ENCODE measurements at regions not wholly inside any gene's neighbourhood (a gene's known extent, or its start where the extent isn't known, plus 50 kb on each side); places are given as distances from the start of the nearest gene placed in this dataset.
A peak's percentile ranks its signal among the peaks of the same experiment; 100 is the strongest.

DNA sequence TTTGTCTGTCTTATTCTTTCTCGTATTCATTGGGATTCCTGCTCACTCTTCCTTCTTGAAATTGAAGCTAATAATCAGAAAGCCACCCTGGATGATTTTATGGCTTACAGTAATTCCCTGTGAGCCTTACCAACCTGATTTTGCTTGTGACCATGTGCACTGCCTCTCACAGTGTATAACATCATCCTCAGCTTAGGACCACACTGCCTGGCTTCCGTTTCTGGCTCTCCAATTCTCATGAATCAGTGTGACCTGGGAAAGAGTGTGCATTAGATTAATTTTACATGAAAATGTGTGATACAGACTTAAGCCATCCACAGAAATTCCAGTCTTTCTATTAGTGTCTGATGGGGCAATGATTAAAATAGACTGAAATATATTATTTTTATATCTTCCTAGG, 126.8 kb upstream of the DMRT1 start:
- BruUV-seq (replicated peaks) = no TSS peak

GRCh38 chr9:715300-715699, 126.2 kb upstream of the DMRT1 start:
- H3K36me3 ChIP-seq (replicated peaks in 1 of 2; ENCODE audit: control insufficient read depth in 1 of 2, insufficient read depth in 2 of 2, low read length in 2 of 2) = peaks cover 28 to 57% of the 10 kb centered on the region in 2 experiments
- ChIA-PET CTCF (ENCODE audit: low intra/inter-chr PET ratio, low total read pairs) (no interaction called here), POLR2A (interaction anchor here (1.1 to 14.6 kb wide), 3 partner anchors 8 to 40 kb away, joined by 4 to 320 read pairs (median 6); no protein-coding TSS in a partner anchor)
- BruUV-seq (replicated peaks) = no TSS peak
- H3K79me2 ChIP-seq (ENCODE audit: insufficient read depth, low read length) = peaks cover 99% of the 10 kb centered on the region
- peaks cover 99% of the 10 kb centered on the region for H3K4me1 ChIP-seq (ENCODE audit: insufficient read depth, low read length)
- in situ Hi-C loops (cut with HindIII; ENCODE audit: extremely low pct_ligation_motif_present, low pct_unique_long_range_greater_than_20kb) (no loop called here), intact Hi-C loops (cut with micrococcal nuclease; ENCODE audit: unreplicated experiment) (no loop called here)
- TF ChIP-seq ATRX (CRISPR knock-in tag; IDR thresholded peaks at IDR 0.05; ENCODE audit: borderline replicate concordance) (no peak), ZNF263 (CRISPR knock-in tag; IDR thresholded peaks at IDR 0.05) (peak; percentile 53; the same call in 1 of the 2 replicates), ELF3 (CRISPR knock-in tag; IDR thresholded peaks at IDR 0.05) (no peak), FOXA1 (IDR thresholded peaks at IDR 0.05) (no peak), FOXA1 (CRISPR knock-in tag; IDR thresholded peaks at IDR 0.05) (no peak)
- H2AFZ ChIP-seq (ENCODE audit: low read length) = no peak overlapping the region
- WGBS (ENCODE audit: low lambda C conversion rate) = 51% methylated on average over 2 of the region's 2 CpGs
- H4K20me1 ChIP-seq (ENCODE audit: insufficient read depth, low read length) = peaks cover 57% of the 10 kb centered on the region
- ATAC-seq (no peak), DNase-seq (ENCODE audit: low spot score) (no peak), FAIRE-seq (no peak)
- H3K4me3 ChIP-seq (replicated peaks in 1 of 3; ENCODE audit: insufficient read depth in 1 of 3, low read depth in 2 of 3, low read length in 3 of 3) = peak overlapping the region; percentile 36 to 57 (median 47); a peak in 5 of 6 replicates
- peak overlapping the region; percentile 80 for H3K4me2 ChIP-seq (ENCODE audit: low read depth, low read length)
- H3K27ac ChIP-seq (ENCODE audit: extremely low read length, insufficient read depth, low read length) = peak overlapping the region; percentile 2
- no peaks in the 10 kb centered on the region for H3K9me3 ChIP-seq (ENCODE audit: low read length)
- H3K9ac ChIP-seq (ENCODE audit: insufficient read depth, low read depth, low read length) = peak overlapping the region; percentile 44; the same call in 1 of the 2 replicates
- H3K27me3 ChIP-seq (ENCODE audit: control insufficient read depth in 1 of 2, insufficient read depth in 2 of 2, low read length in 2 of 2) = no peaks in the 10 kb centered on the region

More for the DNA sequence above, 126.8 kb upstream of the DMRT1 start:
- peaks cover 51% of the 10 kb centered on the region for H4K20me1 ChIP-seq (ENCODE audit: insufficient read depth, low read length)
- DNase-seq (ENCODE audit: low spot score) = no peak
- POLR2A ChIA-PET = interaction anchor here (2.0 to 14.6 kb wide), 2 partner anchors 8 to 30 kb away, joined by 6 to 320 read pairs; no protein-coding TSS in a partner anchor
- H3K9ac ChIP-seq (ENCODE audit: insufficient read depth, low read depth, low read length) = peak overlapping the region; percentile 50; the same call in 1 of the 2 replicates
- peaks cover 99% of the 10 kb centered on the region for H3K79me2 ChIP-seq (ENCODE audit: insufficient read depth, low read length)
- peaks cover 99% of the 10 kb centered on the region for H3K4me1 ChIP-seq (ENCODE audit: insufficient read depth, low read length)
- intact Hi-C loops (cut with micrococcal nuclease; ENCODE audit: unreplicated experiment) = no loop called here
- H3K27me3 ChIP-seq (ENCODE audit: control insufficient read depth in 1 of 2, insufficient read depth in 2 of 2, low read length in 2 of 2) = no peaks in the 10 kb centered on the region
- H3K4me3 ChIP-seq (replicated peaks in 1 of 3; ENCODE audit: insufficient read depth in 1 of 3, low read depth in 2 of 3, low read length in 3 of 3) = peak overlapping the region; percentile 41 to 57 (median 47)
- TF ChIP-seq FOXC1 (CRISPR knock-in tag; IDR thresholded peaks at IDR 0.05; ENCODE audit: borderline replicate concordance) (no peak), RBFOX2 (IDR thresholded peaks at IDR 0.05; ENCODE audit: low read depth, low read length) (0 out of 2 replicates have a peak, but pooled peaks have one; percentile 42), SAP130 (CRISPR knock-in tag; IDR thresholded peaks at IDR 0.05; ENCODE audit: low read depth) (0 out of 2 replicates have a peak, but pooled peaks have one; percentile 5)
- TF ChIP-seq, protein P1, sequence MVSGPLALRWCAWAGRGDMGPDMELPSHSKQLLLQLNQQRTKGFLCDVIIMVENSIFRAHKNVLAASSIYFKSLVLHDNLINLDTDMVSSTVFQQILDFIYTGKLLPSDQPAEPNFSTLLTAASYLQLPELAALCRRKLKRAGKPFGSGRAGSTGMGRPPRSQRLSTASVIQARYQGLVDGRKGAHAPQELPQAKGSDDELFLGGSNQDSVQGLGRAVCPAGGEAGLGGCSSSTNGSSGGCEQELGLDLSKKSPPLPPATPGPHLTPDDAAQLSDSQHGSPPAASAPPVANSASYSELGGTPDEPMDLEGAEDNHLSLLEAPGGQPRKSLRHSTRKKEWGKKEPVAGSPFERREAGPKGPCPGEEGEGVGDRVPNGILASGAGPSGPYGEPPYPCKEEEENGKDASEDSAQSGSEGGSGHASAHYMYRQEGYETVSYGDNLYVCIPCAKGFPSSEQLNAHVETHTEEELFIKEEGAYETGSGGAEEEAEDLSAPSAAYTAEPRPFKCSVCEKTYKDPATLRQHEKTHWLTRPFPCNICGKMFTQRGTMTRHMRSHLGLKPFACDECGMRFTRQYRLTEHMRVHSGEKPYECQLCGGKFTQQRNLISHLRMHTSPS (CRISPR knock-in tag; IDR thresholded peaks at IDR 0.05; ENCODE audit: low read depth) = no peak
- peak overlapping the region; percentile 16 for H3K27ac ChIP-seq (ENCODE audit: extremely low read length, insufficient read depth, low read length)
- H3K4me2 ChIP-seq (ENCODE audit: low read depth, low read length) = peak overlapping the region; percentile 80
- WGBS (ENCODE audit: low lambda C conversion rate) = 55% methylated on average over 2 of the region's 2 CpGs
- no peaks in the 10 kb centered on the region for H3K9me3 ChIP-seq (ENCODE audit: low read length)
- no peak overlapping the region for H2AFZ ChIP-seq (ENCODE audit: low read length)
- ATAC-seq = no peak
- no peak for FAIRE-seq
- in situ Hi-C loops (cut with HindIII; ENCODE audit: extremely low pct_ligation_motif_present, low pct_unique_long_range_greater_than_20kb) = no loop called here
- CTCF ChIA-PET (ENCODE audit: low intra/inter-chr PET ratio, low total read pairs) = no interaction called here
- H3K36me3 ChIP-seq (replicated peaks in 1 of 2; ENCODE audit: control insufficient read depth in 1 of 2, insufficient read depth in 2 of 2, low read length in 2 of 2) = peaks cover 24 to 51% of the 10 kb centered on the region in 2 experiments

Data from HepG2 (cell line).